H1 (cell line): ENCODE measurements at regions not wholly inside any gene's neighbourhood (a gene's known extent, or its start where the extent isn't known, plus 50 kb on each side); places are given as distances from the start of the nearest gene placed in this dataset.

Experiments
- CTCF ChIA-PET: fragments of 300-600 bp; sonication (Branson Sonifier 250); formaldehyde crosslinking; loops from one replicate; lab custom pipeline; 2021; ENCODE audit not compliant: partially characterized antibody; lab: Charles Lee
- POLR2A ChIA-PET: fragments of 300-600 bp; sonication (Branson Sonifier 250); formaldehyde crosslinking; loops from one replicate; lab custom pipeline; 2021; ENCODE audit warnings: inconsistent platforms; ENCODE audit not compliant: partially characterized antibody; lab: Charles Lee
- DNase-seq, 2 experiments: peaks; one replicate each; pipeline versions ENCODE4 v3.0.0 to v3.0.0-alpha.2; 2010 to 2022; ENCODE audit warnings: low spot score in 2 of 2, low read depth in 1 of 2, mixed read lengths in 1 of 2
- FAIRE-seq: peaks from 2 replicates; lab custom pipeline; 2011; peaks lifted over from hg19 to GRCh38; lab: Jason Lieb, UNC
- H2AFZ ChIP-seq: 2 replicates; pipeline ENCODE4 v1.8.1; 2012; ENCODE audit warnings: low read length, inconsistent platforms
- H2AK5ac ChIP-seq: 2 replicates; pipeline ENCODE4 v1.6.1; 2013; ENCODE audit warnings: low read depth, low read length
- H2BK120ac ChIP-seq: replicated peaks from 2 replicates; pipeline ENCODE3; 2013; ENCODE audit warnings: low read depth, low read length, inconsistent platforms
- H2BK12ac ChIP-seq: 2 replicates; pipeline ENCODE4 v1.6.1; 2013; ENCODE audit warnings: low read depth, low read length
- H2BK15ac ChIP-seq: 2 replicates; pipeline ENCODE4 v1.6.1; 2013; ENCODE audit warnings: low read length
- H2BK20ac ChIP-seq: 2 replicates; pipeline ENCODE4 v1.6.1; 2013; ENCODE audit warnings: low read length
- H2BK5ac ChIP-seq: 2 replicates; pipeline ENCODE4 v1.6.1; 2013; ENCODE audit warnings: low read depth, low read length
- H3K14ac ChIP-seq: 2 replicates; pipeline ENCODE4 v1.6.1; 2013; ENCODE audit warnings: inconsistent platforms; ENCODE audit not compliant: insufficient read length
- H3K18ac ChIP-seq: 2 replicates; pipeline ENCODE4 v1.6.1; 2013; ENCODE audit warnings: low read length; ENCODE audit errors: extremely low read depth
- H3K23ac ChIP-seq: 2 replicates; pipeline ENCODE4 v1.6.1; 2013; ENCODE audit warnings: inconsistent platforms; ENCODE audit not compliant: insufficient read length
- H3K23me2 ChIP-seq: 2 replicates; pipeline ENCODE4 v1.6.1; 2013; ENCODE audit warnings: low read depth, low read length
- H3K27ac ChIP-seq: 2 replicates; pipeline ENCODE4 v1.6.1; 2011; ENCODE audit warnings: low read depth, low read length, inconsistent platforms
- H3K27me3 ChIP-seq, 4 experiments: replicated peaks in 1 of 4; 1 replicate in 1 of 4; 2 replicates in 3 of 4; pipeline versions ENCODE4 v1.6.1 to v1.8.1; 2011 to 2013; ENCODE audit warnings: low read length in 3 of 4, mild to moderate bottlenecking in 3 of 4, inconsistent platforms in 2 of 4, mixed read lengths in 2 of 4, moderate library complexity in 1 of 4; ENCODE audit not compliant: control insufficient read depth in 3 of 4, insufficient read depth in 3 of 4; ENCODE audit errors: extremely low read depth in 1 of 4
- H3K36me3 ChIP-seq, 4 experiments: 2 replicates each; pipeline versions ENCODE4 v1.6.1 to v1.8.1; 2011 to 2013; ENCODE audit warnings: mild to moderate bottlenecking in 4 of 4, low read length in 3 of 4, moderate library complexity in 2 of 4, control low read depth in 1 of 4, inconsistent platforms in 1 of 4; ENCODE audit not compliant: insufficient read depth in 4 of 4, control insufficient read depth in 2 of 4
- H3K4ac ChIP-seq: replicated peaks from 2 replicates; pipeline ENCODE3; 2013; ENCODE audit warnings: low read length, low read depth, mixed read lengths, inconsistent platforms; ENCODE audit not compliant: insufficient read length
- H3K4me1 ChIP-seq, 4 experiments: replicated peaks in 1 of 4; 1 replicate in 1 of 4; 2 replicates in 3 of 4; pipeline versions ENCODE4 v1.6.1 to v1.8.1; 2011 to 2013; ENCODE audit warnings: low read length in 3 of 4, inconsistent platforms in 2 of 4, mixed read lengths in 1 of 4; ENCODE audit not compliant: insufficient read depth in 4 of 4, control insufficient read depth in 3 of 4
- H3K4me2 ChIP-seq, 2 experiments: 2 replicates each; pipeline versions ENCODE4 v1.6.1 to v1.8.1; 2011 to 2013; ENCODE audit warnings: low read depth in 2 of 2, low read length in 2 of 2, control low read depth in 1 of 2, inconsistent platforms in 1 of 2, mild to moderate bottlenecking in 1 of 2; ENCODE audit not compliant: insufficient read depth in 1 of 2
- H3K4me3 ChIP-seq, 4 experiments: fragments of 200-600, 300-600 bp in 1 of 4; sonication (generic), shearing (Covaris generic), sonication (Bioruptor Twin) in 1 of 4; 2 replicates each; pipeline versions ENCODE4 v1.5.1 to v1.8.1; 2011 to 2016; ENCODE audit warnings: low read length in 4 of 4, low read depth in 3 of 4, control low read depth in 2 of 4, inconsistent platforms in 2 of 4, mild to moderate bottlenecking in 2 of 4, mixed read lengths in 1 of 4, moderate library complexity in 1 of 4; ENCODE audit not compliant: insufficient read depth in 2 of 4; ENCODE audit errors: extremely low read depth in 1 of 4
- H3K56ac ChIP-seq: replicated peaks from 2 replicates; pipeline ENCODE3; 2013; ENCODE audit warnings: low read depth, mild to moderate bottlenecking, mixed read lengths, low read length, inconsistent platforms; ENCODE audit not compliant: insufficient read length
- H3K79me1 ChIP-seq: 2 replicates; pipeline ENCODE4 v1.6.1; 2013; ENCODE audit warnings: low read depth, low read length, control low read depth
- H3K79me2 ChIP-seq, 2 experiments: 2 replicates each; pipeline versions ENCODE4 v1.6.1 to v1.8.1; 2012 to 2013; ENCODE audit warnings: low read length in 2 of 2, mild to moderate bottlenecking in 2 of 2, inconsistent platforms in 1 of 2; ENCODE audit not compliant: insufficient read depth in 2 of 2, control insufficient read depth in 1 of 2
- H3K9ac ChIP-seq, 4 experiments: replicated peaks in 1 of 4; 1 replicate in 1 of 4; 2 replicates in 3 of 4; pipeline versions ENCODE4 v1.6.1 to v1.8.1; 2011 to 2013; ENCODE audit warnings: low read depth in 3 of 4, low read length in 3 of 4, control low read depth in 2 of 4, mild to moderate bottlenecking in 2 of 4, moderate library complexity in 2 of 4, inconsistent platforms in 1 of 4; ENCODE audit errors: extremely low read depth in 1 of 4
- H3K9me3 ChIP-seq, 2 experiments: 2 replicates each; pipeline versions ENCODE4 v1.6.1 to v1.8.1; 2012 to 2013; ENCODE audit warnings: mild to moderate bottlenecking in 2 of 2, moderate library complexity in 2 of 2, control low read depth in 1 of 2, inconsistent platforms in 1 of 2, low read depth in 1 of 2, low read length in 1 of 2, mixed read lengths in 1 of 2; ENCODE audit not compliant: insufficient read depth in 2 of 2
- H4K20me1 ChIP-seq, 2 experiments: replicated peaks in 1 of 2; 2 replicates each; pipeline versions ENCODE3 to v1.8.1; 2011 to 2013; ENCODE audit warnings: inconsistent platforms in 2 of 2, low read length in 2 of 2, mild to moderate bottlenecking in 1 of 2; ENCODE audit not compliant: insufficient read depth in 2 of 2, control insufficient read depth in 1 of 2
- H4K5ac ChIP-seq: 2 replicates; pipeline ENCODE4 v1.6.1; 2013; ENCODE audit warnings: low read length, low read depth, mixed read lengths, inconsistent platforms; ENCODE audit not compliant: insufficient read length
- H4K8ac ChIP-seq: 2 replicates; pipeline ENCODE4 v1.8.0; 2013; ENCODE audit warnings: mild to moderate bottlenecking, moderate library complexity, low read length, inconsistent platforms; ENCODE audit not compliant: insufficient read depth; ENCODE audit errors: extremely low read depth
- H4K91ac ChIP-seq: replicated peaks from 2 replicates; pipeline ENCODE3; 2013; ENCODE audit warnings: low read length, mixed read lengths, inconsistent platforms; ENCODE audit not compliant: insufficient read length
- EZH2 ChIP-seq: fragments of 200-600 bp; sonication (generic); IDR thresholded peaks from 2 replicates; pipeline ENCODE4 v1.7.1; 2012; ENCODE audit warnings: low read depth, mild to moderate bottlenecking, moderate library complexity, low read length, inconsistent platforms; ENCODE audit not compliant: severe bottlenecking
- RNF2 ChIP-seq: fragments of 200-900, 300-1000 bp; sonication (generic); IDR thresholded peaks from 2 replicates; pipeline ENCODE4 v1.7.1; 2016; ENCODE audit warnings: borderline replicate concordance, low read depth, mild to moderate bottlenecking, antibody characterized with exemption, low read length; ENCODE audit not compliant: poor library complexity, severe bottlenecking; ENCODE audit errors: missing control alignments
- WGBS, 2 experiments: shearing (Covaris generic) in 1 of 2; methylation state at CpG; one replicate each; pipeline versions ENCODE4 v1.1.6 to v1.1.7; 2013 to 2015; ENCODE audit warnings: low lambda C conversion rate in 2 of 2, mixed read lengths in 2 of 2, inconsistent platforms in 1 of 2, low coverage in 1 of 2, missing lambda C conversion rate in 1 of 2; ENCODE audit not compliant: insufficient replicate concordance in 2 of 2, insufficient coverage in 1 of 2, insufficient read length in 1 of 2; ENCODE audit errors: extremely low coverage in 1 of 2, missing lambda C conversion rate in 1 of 2; 5-methylcytosine and 5-hydroxymethylcytosine counted together

DNA sequence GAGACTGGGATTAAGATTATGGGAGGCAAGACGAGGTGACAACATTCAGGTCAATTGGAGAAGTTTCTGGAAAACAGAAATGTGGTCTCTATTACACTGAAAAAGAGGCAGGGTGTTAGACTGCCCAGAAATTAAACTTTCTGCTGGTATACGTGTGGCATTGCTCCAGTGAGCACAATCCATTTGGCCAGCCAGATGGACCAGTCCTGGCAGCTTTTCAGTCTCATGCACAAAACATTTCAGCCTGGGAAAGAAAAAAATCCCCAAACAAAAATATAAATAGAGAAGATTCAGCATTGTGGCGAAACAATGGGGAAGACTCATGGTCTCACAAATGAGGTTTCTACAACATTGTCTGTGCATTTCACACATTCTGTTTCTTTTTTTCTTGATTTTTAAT lies 113.9 kb downstream of the HNMT start:
- no peak overlapping the region for H2BK20ac ChIP-seq
- H4K20me1 ChIP-seq: no peaks in the 10 kb centered on the region
- no peaks in the 10 kb centered on the region for H3K23me2 ChIP-seq
- no peak for DNase-seq
- H3K36me3 ChIP-seq: no peaks in the 10 kb centered on the region
- no peaks in the 10 kb centered on the region for H3K4me1 ChIP-seq
- POLR2A ChIA-PET: no interaction called here
- no peak overlapping the region for H3K27ac ChIP-seq
- H2AK5ac ChIP-seq: no peak overlapping the region
- H2AFZ ChIP-seq: no peak overlapping the region
- H3K4me3 ChIP-seq: no peak overlapping the region
- H3K14ac ChIP-seq: no peak overlapping the region
- CTCF ChIA-PET: no interaction called here
- no peak overlapping the region for H3K23ac ChIP-seq
- no peak overlapping the region for H3K18ac ChIP-seq
- 82% methylated on average over 3 of the region's 3 CpGs; no CpG with 5 or more reads in 1 of the 2 experiments for WGBS, 2 experiments
- H2BK120ac ChIP-seq: no peak overlapping the region
- H4K91ac ChIP-seq: no peak overlapping the region
- no peak overlapping the region for H3K4me2 ChIP-seq
- H3K9me3 ChIP-seq: no peaks in the 10 kb centered on the region
- no peak overlapping the region for H3K56ac ChIP-seq
- H3K27me3 ChIP-seq: peaks cover 0 to 1% (median 0%) of the 10 kb centered on the region in 4 experiments; a peak in 1 of 7 replicates
- H2BK12ac ChIP-seq: no peak overlapping the region
- H3K4ac ChIP-seq: no peak overlapping the region
- no peaks in the 10 kb centered on the region for H3K79me1 ChIP-seq
- no peak overlapping the region for H3K9ac ChIP-seq
- H3K79me2 ChIP-seq: no peaks in the 10 kb centered on the region
- no peak overlapping the region for H2BK15ac ChIP-seq
- H4K5ac ChIP-seq: no peak overlapping the region
- no peak overlapping the region for H4K8ac ChIP-seq
- no peak for FAIRE-seq
- H2BK5ac ChIP-seq: no peak overlapping the region
- TF ChIP-seq EZH2: no peak
- TF ChIP-seq RNF2: no peak
